CD14-positive monocyte (primary cell): ENCODE measurements at regions not wholly inside any gene's neighbourhood (a gene's known extent, or its start where the extent isn't known, plus 50 kb on each side); places are given as distances from the start of the nearest gene placed in this dataset.

Source experiments
- DNase-seq, 3 donors: peaks; one replicate each; pipeline ENCODE4 v3.0.0-alpha.2; 2011 to 2022
- H2AFZ ChIP-seq: 2 replicates; pipeline ENCODE4 v1.6.0; 2012; ENCODE audit warnings: mild to moderate bottlenecking, low read depth, low read length, inconsistent platforms; ENCODE audit not compliant: insufficient read depth, poor library complexity, severe bottlenecking
- H3K27ac ChIP-seq, 2 donors: 1 replicate in 1 of 2; 2 replicates in 1 of 2; pipeline ENCODE4 v1.5.1; 2012 to 2013; ENCODE audit warnings: low read length in 2 of 2, control low read depth in 1 of 2, inconsistent platforms in 1 of 2, low read depth in 1 of 2, mild to moderate bottlenecking in 1 of 2
- H3K27me3 ChIP-seq, 2 donors: one replicate each; pipeline versions ENCODE4 v1.6.0 to v1.6.1; 2011 to 2013; ENCODE audit warnings: low read length in 2 of 2; ENCODE audit not compliant: control insufficient read depth in 2 of 2, insufficient read depth in 2 of 2
- H3K36me3 ChIP-seq, 2 donors: replicated peaks in 1 of 2; 1 replicate in 1 of 2; 2 replicates in 1 of 2; pipeline versions ENCODE4 v1.5.1 to v1.6.1; 2012 to 2013; ENCODE audit warnings: low read length in 2 of 2, control low read depth in 1 of 2, inconsistent platforms in 1 of 2, mild to moderate bottlenecking in 1 of 2; ENCODE audit not compliant: insufficient read depth in 2 of 2, control insufficient read depth in 1 of 2
- H3K4me1 ChIP-seq, 2 donors: 1 replicate in 1 of 2; 2 replicates in 1 of 2; pipeline versions ENCODE4 v1.5.1 to v1.6.1; 2012 to 2013; ENCODE audit warnings: low read length in 2 of 2, control low read depth in 1 of 2, inconsistent platforms in 1 of 2, mild to moderate bottlenecking in 1 of 2, moderate library complexity in 1 of 2; ENCODE audit not compliant: insufficient read depth in 2 of 2, control insufficient read depth in 1 of 2
- H3K4me2 ChIP-seq: replicated peaks from 2 replicates; pipeline ENCODE3; 2012; ENCODE audit warnings: low read length, moderate library complexity, mild to moderate bottlenecking; ENCODE audit not compliant: poor library complexity, severe bottlenecking; ENCODE audit errors: extremely low read depth
- H3K4me3 ChIP-seq, 3 experiments: fragments of 200-600 bp in 1 of 3; sonication (generic) in 1 of 3; replicated peaks in 1 of 3; 1 replicate in 2 of 3; 2 replicates in 1 of 3; pipeline ENCODE4 v1.5.1; 2011 to 2013; ENCODE audit warnings: low read length in 3 of 3, mild to moderate bottlenecking in 3 of 3, control low read depth in 2 of 3, low read depth in 2 of 3, inconsistent platforms in 1 of 3, moderate library complexity in 1 of 3
- H3K79me2 ChIP-seq: 2 replicates; pipeline ENCODE4 v1.6.0; 2012; ENCODE audit warnings: mild to moderate bottlenecking, control low read depth, inconsistent platforms, low read length, moderate library complexity; ENCODE audit not compliant: insufficient read depth
- H3K9ac ChIP-seq: 2 replicates; pipeline ENCODE4 v1.6.0; 2017; ENCODE audit warnings: low read length, mild to moderate bottlenecking; ENCODE audit not compliant: insufficient read depth, poor library complexity, severe bottlenecking
- H3K9me3 ChIP-seq, 2 donors: replicated peaks in 1 of 2; 1 replicate in 1 of 2; 2 replicates in 1 of 2; pipeline versions ENCODE4 v1.5.1 to v1.6.1; 2012 to 2013; ENCODE audit warnings: low read length in 2 of 2, control low read depth in 1 of 2; ENCODE audit not compliant: control insufficient read depth in 1 of 2, insufficient read depth in 1 of 2
- H4K20me1 ChIP-seq: 2 replicates; pipeline ENCODE4 v1.6.0; 2012; ENCODE audit warnings: mild to moderate bottlenecking, low read length, control low read depth, moderate library complexity; ENCODE audit not compliant: insufficient read depth
- H3K27ac Mint-ChIP-seq, 7 donors: one replicate each; pipeline ENCODE4 v1.8.0; 2020; ENCODE audit warnings: mild to moderate bottlenecking in 7 of 7, mixed read lengths in 7 of 7, moderate library complexity in 6 of 7, inconsistent platforms in 2 of 7
- H3K27me3 Mint-ChIP-seq, 3 donors: one replicate each; pipeline ENCODE4 v1.8.0; 2021 to 2022; ENCODE audit warnings: low read depth in 3 of 3, mild to moderate bottlenecking in 3 of 3, mixed read lengths in 3 of 3, moderate library complexity in 3 of 3, inconsistent platforms in 1 of 3
- H3K36me3 Mint-ChIP-seq, 2 donors: one replicate each; pipeline ENCODE4 v1.8.0; 2020; ENCODE audit warnings: mixed read lengths in 2 of 2, inconsistent platforms in 1 of 2, mild to moderate bottlenecking in 1 of 2
- H3K4me1 Mint-ChIP-seq: one replicate; pipeline ENCODE4 v1.8.0; 2020; ENCODE audit warnings: mild to moderate bottlenecking, mixed read lengths
- H3K4me3 Mint-ChIP-seq, 2 donors: one replicate each; pipeline ENCODE4 v1.8.0; 2020; ENCODE audit warnings: mild to moderate bottlenecking in 2 of 2, mixed read lengths in 2 of 2, moderate library complexity in 1 of 2
- H3K9me3 Mint-ChIP-seq, 7 donors: one replicate each; pipeline ENCODE4 v1.8.0; 2020 to 2022; ENCODE audit warnings: mixed read lengths in 7 of 7, mild to moderate bottlenecking in 6 of 7, moderate library complexity in 6 of 7, inconsistent platforms in 2 of 7
- WGBS: methylation state at CpG from one replicate; pipeline ENCODE4 v1.1.5; 2013; ENCODE audit warnings: missing lambda C conversion rate; ENCODE audit not compliant: insufficient coverage; 5-methylcytosine and 5-hydroxymethylcytosine counted together
- intact Hi-C, 2 donors: fragments of 100-400 bp; cut with micrococcal nuclease; formaldehyde crosslinking; loops; one replicate each; pipeline versions ENCODE4 v1.15.0 to v1.15.1; 2023
- TF ChIP-seq, protein P1 (sequence below): fragments of 200-600 bp; IDR thresholded peaks from one replicate; pipeline ENCODE4 v1.8.0; 2022; ENCODE audit warnings: antibody characterized with exemption, mild to moderate bottlenecking

- no peak overlapping the region for H3K4me3 Mint-ChIP-seq
- no peaks in the 10 kb centered on the region for H3K79me2 ChIP-seq
- H3K4me1 ChIP-seq: no peaks in the 10 kb centered on the region
- H4K20me1 ChIP-seq: no peaks in the 10 kb centered on the region
- no peak overlapping the region for H3K27ac ChIP-seq
- no peaks in the 10 kb centered on the region for H3K4me1 Mint-ChIP-seq
- 98% methylated on average over 4 of the region's 4 CpGs for WGBS
- H3K4me2 ChIP-seq: no peak overlapping the region
- H3K9me3 ChIP-seq: no peaks in the 10 kb centered on the region
- peaks cover 0 to 5% (median 0%) of the 10 kb centered on the region in 7 donors for H3K9me3 Mint-ChIP-seq
- H3K27me3 Mint-ChIP-seq: peaks cover 0 to 1% (median 0%) of the 10 kb centered on the region in 3 donors
- TF ChIP-seq, protein P1, sequence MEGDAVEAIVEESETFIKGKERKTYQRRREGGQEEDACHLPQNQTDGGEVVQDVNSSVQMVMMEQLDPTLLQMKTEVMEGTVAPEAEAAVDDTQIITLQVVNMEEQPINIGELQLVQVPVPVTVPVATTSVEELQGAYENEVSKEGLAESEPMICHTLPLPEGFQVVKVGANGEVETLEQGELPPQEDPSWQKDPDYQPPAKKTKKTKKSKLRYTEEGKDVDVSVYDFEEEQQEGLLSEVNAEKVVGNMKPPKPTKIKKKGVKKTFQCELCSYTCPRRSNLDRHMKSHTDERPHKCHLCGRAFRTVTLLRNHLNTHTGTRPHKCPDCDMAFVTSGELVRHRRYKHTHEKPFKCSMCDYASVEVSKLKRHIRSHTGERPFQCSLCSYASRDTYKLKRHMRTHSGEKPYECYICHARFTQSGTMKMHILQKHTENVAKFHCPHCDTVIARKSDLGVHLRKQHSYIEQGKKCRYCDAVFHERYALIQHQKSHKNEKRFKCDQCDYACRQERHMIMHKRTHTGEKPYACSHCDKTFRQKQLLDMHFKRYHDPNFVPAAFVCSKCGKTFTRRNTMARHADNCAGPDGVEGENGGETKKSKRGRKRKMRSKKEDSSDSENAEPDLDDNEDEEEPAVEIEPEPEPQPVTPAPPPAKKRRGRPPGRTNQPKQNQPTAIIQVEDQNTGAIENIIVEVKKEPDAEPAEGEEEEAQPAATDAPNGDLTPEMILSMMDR: no peak
- H3K27me3 ChIP-seq: no peaks in the 10 kb centered on the region
- H3K36me3 Mint-ChIP-seq: no peaks in the 10 kb centered on the region
- H3K36me3 ChIP-seq: no peaks in the 10 kb centered on the region
- no peak overlapping the region for H3K9ac ChIP-seq
- H3K27ac Mint-ChIP-seq: no peak overlapping the region
- intact Hi-C loops: no loop called here
- no peak overlapping the region for H2AFZ ChIP-seq
- H3K4me3 ChIP-seq: no peak overlapping the region
- no peak for DNase-seq
Observed at GRCh38 chr10:107520348-107520747, 355.8 kb upstream of the SORCS1 start.

GRCh38 chr10:107517811-107518210 lies 353.3 kb upstream of the SORCS1 start:
- Histone ChIP-seq H3K4me2 (no peak overlapping the region), H3K9me3 (no peaks in the 10 kb centered on the region), H4K20me1 (no peaks in the 10 kb centered on the region), H3K4me3 (no peak overlapping the region), H3K27ac (no peak overlapping the region), H2AFZ (no peak overlapping the region), H3K36me3 (no peaks in the 10 kb centered on the region), H3K9ac (no peak overlapping the region), H3K79me2 (no peaks in the 10 kb centered on the region), H3K4me1 (no peaks in the 10 kb centered on the region), H3K27me3 (no peaks in the 10 kb centered on the region)
- TF ChIP-seq, protein P1: no peak
- Mint-ChIP-seq H3K36me3 (no peaks in the 10 kb centered on the region), H3K27ac (no peak overlapping the region), H3K4me1 (no peaks in the 10 kb centered on the region), H3K9me3 (peaks cover 0 to 5% (median 0%) of the 10 kb centered on the region in 7 donors), H3K27me3 (peaks cover 0 to 1% (median 0%) of the 10 kb centered on the region in 3 donors), H3K4me3 (no peak overlapping the region)
- 100% methylated on average over 1 of the region's 4 CpGs for WGBS
- intact Hi-C loops: no loop called here
- DNase-seq: no peak
